ACC112 (cell line): ENCODE measurements at regions not wholly inside any gene's neighbourhood (a gene's known extent, or its start where the extent isn't known, plus 50 kb on each side); places are given as distances from the start of the nearest gene placed in this dataset.

Experiments used
- H2AFZ ChIP-seq: fragments of 200-600 bp; sonication (generic); one replicate; pipeline ENCODE4 v1.6.0; 2017; ENCODE audit warnings: antibody characterized with exemption, low read length; ENCODE audit not compliant: unreplicated experiment
- H3K27ac ChIP-seq: fragments of 200-600 bp; sonication (generic); 2 replicates; pipeline ENCODE4 v1.5.1; 2014; ENCODE audit warnings: low read depth, mild to moderate bottlenecking, antibody characterized with exemption, low read length, moderate library complexity
- H3K27me3 ChIP-seq: fragments of 200-600 bp; sonication (generic); 2 replicates; pipeline ENCODE4 v1.6.1; 2014; ENCODE audit warnings: mild to moderate bottlenecking, antibody characterized with exemption, low read length, moderate library complexity, mixed read lengths; ENCODE audit not compliant: insufficient read depth
- H3K36me3 ChIP-seq: fragments of 200-600 bp; sonication (generic); 2 replicates; pipeline ENCODE4 v1.6.1; 2016; ENCODE audit warnings: mild to moderate bottlenecking, antibody characterized with exemption, low read length, moderate library complexity, mixed read lengths; ENCODE audit not compliant: insufficient read depth
- H3K4me1 ChIP-seq: fragments of 200-600 bp; sonication (generic); one replicate; pipeline ENCODE4 v1.6.1; 2016; ENCODE audit warnings: low read length, mixed read lengths; ENCODE audit not compliant: insufficient read depth, unreplicated experiment, control insufficient read depth
- H3K4me3 ChIP-seq: fragments of 200-600 bp; sonication (generic); 2 replicates; pipeline ENCODE4 v1.5.1; 2014; ENCODE audit warnings: mild to moderate bottlenecking, low read depth, low read length
- H3K79me2 ChIP-seq: fragments of 200-600 bp; sonication (generic); one replicate; pipeline ENCODE4 v1.6.0; 2016; ENCODE audit warnings: low read length; ENCODE audit not compliant: control insufficient read depth, unreplicated experiment, insufficient read depth

GRCh38 chr16:10332241-10332640 is 53.6 kb upstream of the ATF7IP2 start:
- H3K4me1 ChIP-seq: no peaks in the 10 kb centered on the region
- no peaks in the 10 kb centered on the region for H3K79me2 ChIP-seq
- H3K27ac ChIP-seq: no peak overlapping the region
- no peaks in the 10 kb centered on the region for H3K27me3 ChIP-seq
- H3K4me3 ChIP-seq: no peak overlapping the region
- H3K36me3 ChIP-seq: no peaks in the 10 kb centered on the region
- no peak overlapping the region for H2AFZ ChIP-seq

- H3K4me3 ChIP-seq: no peak overlapping the region
- H3K36me3 ChIP-seq: no peaks in the 10 kb centered on the region
- H3K27ac ChIP-seq: no peak overlapping the region
- no peak overlapping the region for H2AFZ ChIP-seq
- no peaks in the 10 kb centered on the region for H3K27me3 ChIP-seq
- no peaks in the 10 kb centered on the region for H3K79me2 ChIP-seq
- no peaks in the 10 kb centered on the region for H3K4me1 ChIP-seq
Observed at GRCh38 chr16:10332775-10333174, 53.1 kb upstream of the ATF7IP2 start.

- Histone ChIP-seq H3K79me2 (no peaks in the 10 kb centered on the region), H3K4me1 (no peaks in the 10 kb centered on the region)
Observed at GRCh38 chr16:10333321-10334032, 52.4 kb upstream of the ATF7IP2 start.

GRCh38 chr16:10335681-10336080 is 50.2 kb upstream of the ATF7IP2 start:
- Histone ChIP-seq H3K4me3 (no peak overlapping the region), H3K79me2 (no peaks in the 10 kb centered on the region), H2AFZ (no peak overlapping the region), H3K27me3 (no peaks in the 10 kb centered on the region), H3K4me1 (no peaks in the 10 kb centered on the region), H3K27ac (no peak overlapping the region), H3K36me3 (no peaks in the 10 kb centered on the region)

More at GRCh38 chr16:10333321-10334032, 52.4 kb upstream of the ATF7IP2 start:
- Histone ChIP-seq H2AFZ (no peak overlapping the region), H3K27ac (no peak overlapping the region), H3K27me3 (no peaks in the 10 kb centered on the region), H3K4me3 (no peak overlapping the region), H3K36me3 (no peaks in the 10 kb centered on the region)
